Gastrocnemius medialis (tissue), 4 donors: ENCODE measurements at regions not wholly inside any gene's neighbourhood (a gene's known extent, or its start where the extent isn't known, plus 50 kb on each side); places are given as distances from the start of the nearest gene placed in this dataset.

Experiments
- POLR2A ChIP-seq, 2 donors: fragments of 450-650 bp; IDR thresholded peaks; one replicate each; pipeline ENCODE4 v1.6.1; 2017; ENCODE audit warnings: antibody characterized with exemption in 2 of 2, mild to moderate bottlenecking in 2 of 2, moderate library complexity in 2 of 2
- TF ChIP-seq, protein P1 (sequence below), 5 experiments: fragments of 450-650 bp in 3 of 5; fragments of 200-600 bp in 2 of 5; sonication (generic) in 2 of 5; IDR thresholded peaks in 4 of 5; conservative IDR thresholded peaks in 1 of 5; 1 replicate in 4 of 5; 2 replicates in 1 of 5; pipeline ENCODE4 v1.5.1; 2016 to 2019; ENCODE audit warnings: antibody characterized with exemption in 5 of 5, mild to moderate bottlenecking in 3 of 5, moderate library complexity in 3 of 5

DNA sequence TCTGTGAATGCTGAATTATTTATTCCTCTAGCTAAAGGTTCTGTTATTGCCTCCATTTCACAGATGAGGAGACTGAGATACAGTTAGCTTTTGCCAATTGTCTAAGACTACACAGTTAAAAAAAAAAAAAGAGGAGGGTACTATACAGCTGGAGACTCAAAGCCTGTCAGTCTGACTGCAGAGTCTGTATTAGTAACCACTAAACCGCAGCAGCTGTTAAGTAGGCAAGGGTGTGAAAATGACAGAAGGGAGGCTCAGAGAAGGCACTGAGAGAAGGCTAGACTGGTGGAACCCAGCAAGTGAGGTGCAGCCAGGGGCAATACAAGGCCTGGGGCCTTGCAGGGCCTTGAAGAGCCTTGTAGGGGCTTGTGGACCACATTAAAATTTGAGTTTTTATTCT, 181.2 kb downstream of the CSNK2A3 start:
- TF ChIP-seq, protein P1, sequence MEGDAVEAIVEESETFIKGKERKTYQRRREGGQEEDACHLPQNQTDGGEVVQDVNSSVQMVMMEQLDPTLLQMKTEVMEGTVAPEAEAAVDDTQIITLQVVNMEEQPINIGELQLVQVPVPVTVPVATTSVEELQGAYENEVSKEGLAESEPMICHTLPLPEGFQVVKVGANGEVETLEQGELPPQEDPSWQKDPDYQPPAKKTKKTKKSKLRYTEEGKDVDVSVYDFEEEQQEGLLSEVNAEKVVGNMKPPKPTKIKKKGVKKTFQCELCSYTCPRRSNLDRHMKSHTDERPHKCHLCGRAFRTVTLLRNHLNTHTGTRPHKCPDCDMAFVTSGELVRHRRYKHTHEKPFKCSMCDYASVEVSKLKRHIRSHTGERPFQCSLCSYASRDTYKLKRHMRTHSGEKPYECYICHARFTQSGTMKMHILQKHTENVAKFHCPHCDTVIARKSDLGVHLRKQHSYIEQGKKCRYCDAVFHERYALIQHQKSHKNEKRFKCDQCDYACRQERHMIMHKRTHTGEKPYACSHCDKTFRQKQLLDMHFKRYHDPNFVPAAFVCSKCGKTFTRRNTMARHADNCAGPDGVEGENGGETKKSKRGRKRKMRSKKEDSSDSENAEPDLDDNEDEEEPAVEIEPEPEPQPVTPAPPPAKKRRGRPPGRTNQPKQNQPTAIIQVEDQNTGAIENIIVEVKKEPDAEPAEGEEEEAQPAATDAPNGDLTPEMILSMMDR (IDR thresholded peaks at IDR 0.05 in 4 of 5, conservative IDR thresholded peaks at IDR 0.05 in 1 of 5) = no peak
- TF ChIP-seq POLR2A (IDR thresholded peaks at IDR 0.05) = no peak
